PC-3 (cell line): ENCODE measurements at regions not wholly inside any gene's neighbourhood (a gene's known extent, or its start where the extent isn't known, plus 50 kb on each side); places are given as distances from the start of the nearest gene placed in this dataset.

Experiments used
- CTCF ChIP-seq: fragments of 300-600 bp; sonication (generic); conservative IDR thresholded peaks from 2 replicates; pipeline ENCODE4 v1.5.1; 2017; ENCODE audit warnings: antibody characterized with exemption, low read depth, mild to moderate bottlenecking, low read length
- EZH2 ChIP-seq: fragments of 300-600 bp; sonication (generic); IDR thresholded peaks from one replicate; pipeline ENCODE4 v1.6.1; 2017; ENCODE audit warnings: antibody characterized with exemption, mild to moderate bottlenecking, low read length; ENCODE audit not compliant: unreplicated experiment

DNA sequence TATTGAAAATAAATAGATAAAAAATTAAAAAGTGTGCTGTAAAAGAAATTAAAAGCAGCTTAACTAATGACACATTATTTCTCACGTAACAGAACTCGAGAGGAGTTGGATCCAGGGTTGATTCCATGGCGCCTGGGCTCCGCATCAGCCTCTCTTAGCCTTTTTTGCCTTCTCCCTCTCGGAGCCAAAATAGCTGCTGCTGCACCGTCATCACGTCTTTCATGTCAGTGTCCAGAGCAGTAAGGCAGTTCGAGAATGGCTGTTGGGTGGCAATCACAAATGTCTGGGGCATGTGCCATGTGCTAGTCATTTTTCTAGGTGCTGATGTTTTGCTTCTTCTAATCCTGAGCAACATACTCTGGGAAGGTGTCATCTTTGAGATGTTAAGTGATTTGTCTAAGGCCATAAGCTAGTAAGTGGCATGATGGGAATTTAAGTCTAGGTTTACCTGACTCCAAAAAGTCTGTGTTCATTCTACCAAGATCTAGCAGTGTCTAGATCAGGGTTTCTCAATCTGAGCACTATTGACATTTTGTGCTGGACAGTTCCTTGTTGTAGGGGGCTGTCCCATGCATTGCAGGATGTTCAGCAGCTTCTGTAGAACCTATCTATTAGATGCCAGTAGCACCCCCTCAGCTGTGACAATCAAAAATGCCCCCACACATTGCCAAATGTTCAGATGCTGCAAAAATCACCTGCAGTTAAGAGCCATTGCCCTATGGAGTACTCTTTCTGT is 280.4 kb downstream of the HAPSTR1 start:
- TF ChIP-seq EZH2 (no peak), CTCF (no peak)
